Stimulated activated CD8-positive, alpha-beta memory T cell treated with anti-CD3 and anti-CD28 coated beads, Interleukin-4, amount 100 ng/mL, for 1 hour (primary cell): ENCODE measurements at regions not wholly inside any gene's neighbourhood (a gene's known extent, or its start where the extent isn't known, plus 50 kb on each side); places are given as distances from the start of the nearest gene placed in this dataset.
"Not testable (repeated sequence)": the region's sequence is repeated elsewhere in the genome, so short reads cannot be mapped to it uniquely, and the experiment has no call there.

Source experiments
- DNase-seq, 2 donors: peaks; one replicate each; pipeline ENCODE4 v3.0.0-alpha.2; 2020; ENCODE audit warnings: low read depth in 2 of 2, low spot score in 1 of 2

DNA sequence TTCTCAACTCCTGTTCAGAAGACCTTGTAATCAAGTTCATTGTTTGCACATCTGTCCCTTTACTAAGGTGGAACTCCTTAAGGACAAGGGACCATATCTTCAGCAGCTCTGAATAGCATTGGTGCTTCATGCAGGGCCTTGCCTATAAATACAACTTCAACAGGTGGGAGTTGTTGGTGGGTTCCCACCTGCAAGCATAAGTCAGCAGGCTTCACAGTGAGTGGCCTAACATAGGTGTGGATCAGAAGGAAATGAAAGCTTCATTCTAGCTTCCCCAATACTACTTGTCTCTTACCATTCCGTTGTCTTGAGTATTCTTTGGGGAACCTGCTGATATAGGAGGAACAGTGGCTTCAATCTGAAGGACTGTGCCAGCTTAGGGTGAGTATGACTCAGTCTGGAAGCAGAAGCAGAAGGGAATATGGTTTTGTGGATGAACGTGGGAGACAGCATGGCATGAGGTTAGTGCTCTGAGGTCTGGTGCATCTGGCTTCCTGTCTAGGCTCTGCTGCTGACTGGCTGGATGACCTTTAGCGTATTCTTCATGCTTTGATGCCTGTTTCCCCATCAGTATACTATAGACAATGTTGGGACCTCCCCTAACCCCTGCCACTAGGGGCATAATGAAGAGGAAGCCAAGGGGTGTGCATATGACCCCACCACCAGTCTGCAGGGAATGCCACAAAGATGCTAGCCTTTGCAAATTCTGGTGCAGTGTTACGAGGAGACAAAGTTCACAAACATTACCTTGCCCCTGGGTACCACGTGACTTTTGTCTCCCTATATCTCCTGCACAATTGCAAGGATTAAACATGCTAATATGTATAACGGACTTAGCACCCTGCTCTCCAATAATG, 192.3 kb downstream of the PALM2AKAP2 start:
- DNase-seq: no peak

GRCh38 chr9:109973336-109973735, 193.3 kb downstream of the PALM2AKAP2 start:
- no peak for DNase-seq

GRCh38 chr9:109974143-109974917, 194.3 kb downstream of the PALM2AKAP2 start:
- DNase-seq: no peak

- no peak for DNase-seq
These were observed 194.9 kb downstream of the PALM2AKAP2 start for GRCh38 chr9:109974918-109975276.

- DNase-seq: no peak
These were observed 195.7 kb downstream of the PALM2AKAP2 start for GRCh38 chr9:109975574-109976295.

- DNase-seq: no peak
These were observed 196.3 kb downstream of the PALM2AKAP2 start for GRCh38 chr9:109976303-109976702.

DNA sequence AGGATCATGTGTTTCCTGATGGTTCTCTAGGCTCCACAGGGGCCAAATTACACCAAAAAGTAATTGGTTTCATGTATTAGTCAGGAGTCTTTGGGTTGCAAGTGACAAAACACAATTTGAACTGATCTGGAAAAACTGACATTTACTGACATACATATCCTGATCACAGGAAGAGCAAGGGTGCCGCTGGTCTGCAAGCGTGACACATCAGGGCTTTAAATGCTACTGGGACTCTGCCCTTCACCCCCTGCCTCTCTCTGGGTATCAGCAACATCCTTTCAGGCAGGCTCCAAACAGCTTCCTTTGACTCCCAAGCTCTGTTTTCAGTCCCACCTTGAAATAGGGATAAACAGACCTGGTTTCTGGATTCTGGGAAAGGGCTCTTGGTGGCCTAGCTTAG, 197.5 kb downstream of the PALM2AKAP2 start:
- no peak for DNase-seq

DNA sequence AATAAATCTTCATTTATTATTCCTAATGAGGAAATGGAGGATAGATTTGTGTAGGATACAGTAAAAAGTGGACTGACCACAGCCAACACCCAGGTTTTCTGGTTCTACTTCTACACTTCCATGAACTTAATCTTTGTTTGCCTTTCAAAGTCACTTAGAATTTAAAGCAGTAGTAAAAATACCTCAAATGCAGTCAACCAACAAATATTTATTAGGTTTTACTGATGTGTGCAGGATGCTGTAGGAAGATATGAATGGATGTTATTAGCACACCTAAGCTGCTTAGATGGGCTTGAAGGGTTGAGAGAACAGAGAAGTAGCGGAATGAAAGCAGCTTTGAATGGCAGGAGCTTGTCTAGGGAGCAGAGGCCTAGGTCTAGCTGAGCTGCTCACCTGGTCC, 201.1 kb downstream of the PALM2AKAP2 start:
- DNase-seq: no peak

DNA sequence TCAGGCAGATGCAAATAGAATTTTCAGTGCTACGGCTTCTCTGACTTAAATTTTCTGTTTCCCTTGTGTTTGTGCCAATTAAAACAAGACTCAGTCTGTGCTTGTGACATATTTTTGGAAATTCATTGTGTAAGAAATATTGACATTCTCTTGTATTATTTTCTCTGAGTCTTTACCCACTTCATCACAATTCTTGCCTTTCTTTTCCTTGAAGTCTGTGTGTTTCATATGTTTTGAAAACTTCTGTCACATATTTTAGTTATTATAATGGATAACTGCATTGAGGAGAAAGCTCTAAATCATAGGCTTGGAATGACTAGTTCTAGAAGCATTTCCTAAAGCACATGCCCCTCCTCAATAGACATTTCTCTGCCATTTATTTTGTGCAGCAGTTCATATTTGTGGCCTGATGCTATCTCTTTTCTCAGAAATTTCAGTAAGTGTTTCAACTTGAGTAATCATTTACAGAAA, 206.6 kb downstream of the PALM2AKAP2 start:
- DNase-seq: no peak

GRCh38 chr9:109989296-109989695, 209.3 kb downstream of the PALM2AKAP2 start:
- DNase-seq: no peak

GRCh38 chr9:109990541-109990940, 210.5 kb downstream of the PALM2AKAP2 start:
- DNase-seq: no peak

DNA sequence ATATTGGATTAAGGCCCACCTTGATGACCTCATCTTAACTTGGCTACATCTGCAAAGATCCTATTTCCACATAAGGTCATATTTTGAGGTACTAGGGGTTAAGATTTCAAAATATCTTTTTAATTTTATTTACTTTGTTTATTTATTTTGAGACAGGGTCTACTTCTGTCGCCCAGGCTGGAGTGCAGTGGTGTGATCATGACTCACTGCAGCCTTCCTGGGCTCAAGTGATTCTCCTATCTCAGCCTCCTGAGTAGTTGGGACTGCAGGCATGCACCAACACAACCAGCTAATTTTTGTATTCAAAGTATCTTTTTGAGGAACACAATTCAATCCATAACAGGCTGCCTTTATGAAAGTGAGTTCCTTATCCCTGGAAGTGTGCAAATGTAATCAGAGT, 212.3 kb downstream of the PALM2AKAP2 start:
- no peak for DNase-seq

GRCh38 chr9:109993250-109993978, 213.4 kb downstream of the PALM2AKAP2 start:
- DNase-seq: no peak

DNA sequence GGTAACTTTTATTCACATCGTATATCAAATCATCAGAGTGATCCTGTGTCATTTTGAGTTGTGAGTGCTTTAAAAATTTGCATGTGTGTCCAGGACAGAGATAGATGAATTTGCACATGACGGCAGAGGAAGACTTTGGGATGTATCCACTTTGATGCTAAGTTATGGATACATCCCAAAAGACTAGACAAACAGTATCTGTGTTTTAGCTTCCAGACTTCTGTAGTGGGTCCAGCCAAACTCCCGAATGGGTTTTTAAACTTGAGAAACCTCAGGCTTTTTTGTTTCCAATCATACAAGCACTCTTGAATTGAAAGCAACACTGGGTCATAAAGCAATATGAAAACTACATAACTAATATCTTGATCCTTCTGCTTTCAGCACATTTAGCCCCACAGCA, 213.8 kb downstream of the C9orf152 start:
- no peak for DNase-seq

- no peak for DNase-seq
These were observed 210.9 kb downstream of the C9orf152 start for GRCh38 chr9:109996936-109997580.

GRCh38 chr9:109997682-109998081, 210.3 kb downstream of the C9orf152 start:
- no peak for DNase-seq

DNA sequence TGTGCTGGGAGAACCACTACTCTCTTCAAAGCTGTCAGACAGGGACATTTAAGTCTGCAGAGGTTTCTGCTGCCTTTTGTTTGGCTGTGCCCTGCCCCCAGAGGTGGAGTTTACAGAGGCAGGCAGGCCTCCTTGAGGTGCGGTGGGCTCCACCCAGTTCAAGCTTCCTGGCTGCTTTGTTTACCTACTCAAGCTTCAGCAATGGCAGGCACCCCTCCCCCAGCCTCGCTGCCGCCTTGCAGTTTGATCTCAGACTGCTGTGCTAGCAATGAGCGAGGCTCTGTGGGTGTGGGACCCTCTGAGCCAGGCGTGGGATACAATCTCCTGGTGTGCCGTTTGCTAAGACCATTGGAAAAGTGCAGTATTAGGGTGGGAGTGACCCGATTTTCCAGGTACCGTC, 202.4 kb downstream of the C9orf152 start:
- DNase-seq: not testable (repeated sequence)

- no peak for DNase-seq
These were observed 201.3 kb downstream of the C9orf152 start for GRCh38 chr9:110006657-110007056.

DNA sequence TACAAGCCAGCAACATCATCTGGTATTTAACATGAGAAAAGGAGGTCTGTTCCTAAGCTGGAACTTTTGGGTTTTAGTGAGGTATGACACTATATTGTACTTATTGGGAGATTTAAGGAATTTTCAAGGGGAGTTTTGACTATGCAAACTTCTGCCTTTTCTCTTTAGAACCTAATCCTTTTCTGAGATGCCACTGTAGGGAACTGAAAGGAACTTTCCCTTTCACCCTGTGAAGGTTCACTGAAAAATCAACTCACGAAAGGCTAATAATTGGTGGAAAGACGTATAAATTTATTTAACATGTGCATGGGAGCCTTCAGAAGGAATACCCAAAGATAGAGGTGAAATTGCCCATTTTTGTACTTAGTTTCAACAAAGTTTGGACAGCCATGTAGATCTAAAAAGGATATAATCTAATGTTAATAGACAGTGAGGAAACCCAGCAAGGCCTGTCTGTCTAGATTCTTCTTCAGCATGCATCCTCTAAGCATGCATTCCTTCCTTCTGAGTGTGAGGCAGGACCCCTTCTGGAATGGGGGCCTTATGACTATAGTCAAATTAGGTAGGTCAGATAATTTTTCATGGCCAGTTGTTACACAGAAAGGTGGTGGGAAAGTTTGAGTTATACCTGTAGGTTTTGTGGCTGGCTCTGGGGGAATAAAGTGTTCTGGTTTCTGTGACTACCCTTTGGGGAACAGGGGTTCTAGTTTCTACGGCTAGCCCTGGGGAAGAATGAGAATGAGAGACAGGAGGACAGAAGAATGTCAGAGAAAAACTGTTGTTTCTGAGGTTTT, 200.3 kb downstream of the C9orf152 start:
- DNase-seq: no peak

GRCh38 chr9:110008663-110009062, 199.3 kb downstream of the C9orf152 start:
- DNase-seq: no peak
